OCI-LY7 (cell line): ENCODE measurements at regions not wholly inside any gene's neighbourhood (a gene's known extent, or its start where the extent isn't known, plus 50 kb on each side); places are given as distances from the start of the nearest gene placed in this dataset.
A peak's percentile ranks its signal among the peaks of the same experiment; 100 is the strongest.

Source experiments
- BruUV-seq: library from RNA; stranded (reverse); fragments of 400-500 nt; replicated peaks from 2 replicates; lab custom pipeline; 2021; lab: Mats Ljungman, UMichigan
- CTCF ChIA-PET: fragments of 300-600 bp; sonication (Branson Sonifier 250); formaldehyde crosslinking; loops from one replicate; lab custom pipeline; 2022; ENCODE audit warnings: antibody characterized with exemption; ENCODE audit not compliant: unreplicated experiment; lab: Charles Lee
- POLR2A ChIA-PET: fragments of 300-600 bp; sonication (Branson Sonifier 250); formaldehyde crosslinking; loops from one replicate; lab custom pipeline; 2022; ENCODE audit warnings: antibody characterized with exemption; lab: Charles Lee
- DNase-seq: peaks from one replicate; pipeline ENCODE4 v3.0.0-alpha.2; 2015; ENCODE audit warnings: low spot score
- H2AFZ ChIP-seq: fragments of 200-600 bp; sonication (generic), shearing (Covaris generic); 2 replicates; pipeline ENCODE4 v1.6.1; 2014; ENCODE audit warnings: mild to moderate bottlenecking, antibody characterized with exemption, low read length, moderate library complexity
- H3K27ac ChIP-seq: fragments of 200-600 bp; sonication (generic); 2 replicates; pipeline ENCODE4 v1.5.1; 2014; ENCODE audit warnings: mixed run types, low read depth, mild to moderate bottlenecking, moderate library complexity, low read length, inconsistent platforms; ENCODE audit not compliant: poor library complexity, severe bottlenecking
- H3K36me3 ChIP-seq: fragments of 200-600 bp; sonication (generic); 2 replicates; pipeline ENCODE4 v1.6.1; 2014; ENCODE audit warnings: mild to moderate bottlenecking, antibody characterized with exemption, low read length, moderate library complexity, mixed read lengths; ENCODE audit not compliant: insufficient read depth
- H3K4me1 ChIP-seq: fragments of 200-600 bp; sonication (generic); 2 replicates; pipeline ENCODE4 v1.5.1; 2014; ENCODE audit warnings: mild to moderate bottlenecking, low read length; ENCODE audit not compliant: insufficient read depth, poor library complexity, severe bottlenecking
- H3K4me2 ChIP-seq: fragments of 200-600 bp; sonication (generic); 2 replicates; pipeline ENCODE4 v1.6.1; 2014; ENCODE audit warnings: mild to moderate bottlenecking, low read length
- H3K4me3 ChIP-seq: fragments of 200-600 bp; sonication (generic); 2 replicates; pipeline ENCODE4 v1.5.1; 2014; ENCODE audit warnings: mild to moderate bottlenecking, low read depth, low read length; ENCODE audit not compliant: poor library complexity, severe bottlenecking
- H3K79me2 ChIP-seq: fragments of 200-600 bp; sonication (generic); 2 replicates; pipeline ENCODE4 v1.6.1; 2016; ENCODE audit warnings: low read depth, mild to moderate bottlenecking, low read length, moderate library complexity, mixed read lengths; ENCODE audit not compliant: insufficient read depth
- H3K9me2 ChIP-seq: fragments of 200-600 bp; sonication (generic); 2 replicates; pipeline ENCODE4 v1.6.1; 2016; ENCODE audit warnings: mild to moderate bottlenecking, low read length, mixed read lengths; ENCODE audit not compliant: insufficient read depth
- H3K9me3 ChIP-seq: fragments of 200-600 bp; sonication (generic); 2 replicates; pipeline ENCODE4 v1.6.1; 2014; ENCODE audit warnings: mild to moderate bottlenecking, mixed run types, low read length, mixed read lengths
- H4K20me1 ChIP-seq: fragments of 200-600 bp; sonication (generic); 2 replicates; pipeline ENCODE4 v1.6.1; 2014; ENCODE audit warnings: mild to moderate bottlenecking, antibody characterized with exemption, low read length, moderate library complexity, mixed read lengths; ENCODE audit not compliant: insufficient read depth
- CTCF ChIP-seq: fragments of 200-600 bp; sonication (generic); conservative IDR thresholded peaks from 2 replicates; pipeline ENCODE4 v1.5.1; 2014; ENCODE audit warnings: mild to moderate bottlenecking, antibody characterized with exemption, low read length, moderate library complexity, mixed read lengths
- EZH2phosphoT487 ChIP-seq: fragments of 200-600 bp; sonication (generic); IDR thresholded peaks from 2 replicates; pipeline ENCODE4 v1.6.1; 2018; ENCODE audit warnings: low read depth, borderline replicate concordance, mild to moderate bottlenecking, mixed run types, antibody characterized with exemption, low read length, moderate library complexity, mixed read lengths
- intact Hi-C: fragments of 100-400 bp; cut with micrococcal nuclease; formaldehyde crosslinking; loops from one replicate; pipeline ENCODE4 v1.10.0; 2022; ENCODE audit not compliant: unreplicated experiment

GRCh38 chr15:92818651-92819277, 81.4 kb upstream of the CHD2 start:
- H3K79me2 ChIP-seq, result peaks cover 4% of the 10 kb centered on the region; the same call in 1 of the 2 replicates
- BruUV-seq, result no TSS peak
- no peaks in the 10 kb centered on the region for H3K36me3 ChIP-seq
- TF ChIP-seq CTCF, result no peak
- no peaks in the 10 kb centered on the region for H4K20me1 ChIP-seq
- no peaks in the 10 kb centered on the region for H3K9me2 ChIP-seq
- peak overlapping the region; percentile 77 for H3K4me2 ChIP-seq
- no peaks in the 10 kb centered on the region for H3K9me3 ChIP-seq
- CTCF ChIA-PET, result interaction anchor here (1.0 to 1.3 kb wide), 2 partner anchors 9 to 13 kb away, joined by 3 to 4 read pairs; no protein-coding TSS in a partner anchor
- peaks cover 68% of the 10 kb centered on the region for H3K4me1 ChIP-seq
- POLR2A ChIA-PET, result interaction anchor here (0.8 to 9.4 kb wide), 8 partner anchors 8 to 82 kb away, joined by 4 to 205 read pairs (median 13); partner anchors contain the start of gene CHD2
- H3K27ac ChIP-seq, result peak overlapping the region; percentile 71
- peak overlapping the region; percentile 80 for H2AFZ ChIP-seq
- H3K4me3 ChIP-seq, result peak overlapping the region; percentile 58
- no peak for DNase-seq
- intact Hi-C loops, result no loop called here

GRCh38 chr15:92819278-92820235, 80.6 kb upstream of the CHD2 start:
- BruUV-seq, result TSS peak; percentile 98
- Histone ChIP-seq H2AFZ (peak overlapping the region; percentile 80), H3K79me2 (peaks cover 4% of the 10 kb centered on the region; the same call in 1 of the 2 replicates), H3K27ac (peak overlapping the region; percentile 71), H3K4me2 (peak overlapping the region; percentile 77), H3K4me3 (peak overlapping the region; percentile 58), H3K4me1 (peaks cover 68% of the 10 kb centered on the region), H3K9me3 (no peaks in the 10 kb centered on the region), H4K20me1 (no peaks in the 10 kb centered on the region), H3K36me3 (no peaks in the 10 kb centered on the region), H3K9me2 (no peaks in the 10 kb centered on the region)
- TF ChIP-seq EZH2phosphoT487 (no peak), CTCF (no peak)
- intact Hi-C loops, result loop anchor here (1.0 kb wide), 1 partner anchor 12 kb away; no protein-coding TSS in a partner anchor
- POLR2A ChIA-PET, result interaction anchor here (0.7 to 9.4 kb wide), 14 partner anchors 9 to 103 kb away, joined by 3 to 205 read pairs (median 6); partner anchors contain the start of gene CHD2
- CTCF ChIA-PET, result interaction anchor here (0.7 to 1.9 kb wide), 6 partner anchors 8 to 63 kb away, joined by 3 to 8 read pairs (median 3); no protein-coding TSS in a partner anchor
- DNase-seq, result no peak
